Prostate gland (tissue), 2 donors: ENCODE measurements at regions not wholly inside any gene's neighbourhood (a gene's known extent, or its start where the extent isn't known, plus 50 kb on each side); places are given as distances from the start of the nearest gene placed in this dataset.

Experiments
- POLR2A ChIP-seq: fragments of 450-650 bp; IDR thresholded peaks from one replicate; pipeline ENCODE4 v1.6.1; 2016; ENCODE audit warnings: antibody characterized with exemption, mild to moderate bottlenecking
- POLR2AphosphoS5 ChIP-seq: sonication (generic); formaldehyde crosslinking; IDR thresholded peaks from one replicate; pipeline ENCODE4 v1.6.1; 2017; ENCODE audit warnings: antibody characterized with exemption
- TF ChIP-seq, protein P1 (sequence below), 4 experiments: fragments of 200-600 bp in 2 of 4; fragments of 450-650 bp in 2 of 4; sonication (generic) in 2 of 4; IDR thresholded peaks; 1 replicate in 3 of 4; 2 replicates in 1 of 4; pipeline ENCODE4 v1.5.1; 2016 to 2019; ENCODE audit warnings: antibody characterized with exemption in 4 of 4, mild to moderate bottlenecking in 2 of 4, moderate library complexity in 2 of 4

DNA sequence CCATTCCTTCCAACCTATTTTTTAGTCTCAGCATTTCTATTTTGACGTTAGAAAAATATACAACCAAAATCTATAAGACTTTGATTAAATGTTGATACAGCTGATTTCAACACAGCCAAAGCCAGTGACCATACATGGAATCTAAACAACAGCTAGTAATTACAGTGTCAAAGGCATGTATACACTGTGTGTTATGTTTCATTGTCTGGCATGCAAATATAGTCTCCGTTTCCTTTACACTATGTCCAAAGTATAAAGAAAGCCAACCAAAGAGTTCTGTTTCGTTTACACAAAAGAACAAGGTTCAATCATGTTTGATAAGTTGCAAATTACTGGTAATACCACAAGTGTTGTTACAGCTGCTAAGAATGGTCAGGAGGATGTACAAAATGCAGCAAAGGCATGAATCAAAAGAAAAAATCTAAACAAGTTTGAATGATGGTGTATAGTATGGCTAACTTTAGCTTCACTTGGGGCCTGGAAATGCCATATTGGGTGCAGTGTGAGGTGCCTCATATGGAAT is 268.3 kb upstream of the FERD3L start:
- no peak for TF ChIP-seq POLR2A
- TF ChIP-seq, protein P1, sequence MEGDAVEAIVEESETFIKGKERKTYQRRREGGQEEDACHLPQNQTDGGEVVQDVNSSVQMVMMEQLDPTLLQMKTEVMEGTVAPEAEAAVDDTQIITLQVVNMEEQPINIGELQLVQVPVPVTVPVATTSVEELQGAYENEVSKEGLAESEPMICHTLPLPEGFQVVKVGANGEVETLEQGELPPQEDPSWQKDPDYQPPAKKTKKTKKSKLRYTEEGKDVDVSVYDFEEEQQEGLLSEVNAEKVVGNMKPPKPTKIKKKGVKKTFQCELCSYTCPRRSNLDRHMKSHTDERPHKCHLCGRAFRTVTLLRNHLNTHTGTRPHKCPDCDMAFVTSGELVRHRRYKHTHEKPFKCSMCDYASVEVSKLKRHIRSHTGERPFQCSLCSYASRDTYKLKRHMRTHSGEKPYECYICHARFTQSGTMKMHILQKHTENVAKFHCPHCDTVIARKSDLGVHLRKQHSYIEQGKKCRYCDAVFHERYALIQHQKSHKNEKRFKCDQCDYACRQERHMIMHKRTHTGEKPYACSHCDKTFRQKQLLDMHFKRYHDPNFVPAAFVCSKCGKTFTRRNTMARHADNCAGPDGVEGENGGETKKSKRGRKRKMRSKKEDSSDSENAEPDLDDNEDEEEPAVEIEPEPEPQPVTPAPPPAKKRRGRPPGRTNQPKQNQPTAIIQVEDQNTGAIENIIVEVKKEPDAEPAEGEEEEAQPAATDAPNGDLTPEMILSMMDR (IDR thresholded peaks at IDR 0.05) = no peak
- no peak for TF ChIP-seq POLR2AphosphoS5
